H1 (cell line): ENCODE measurements at regions not wholly inside any gene's neighbourhood (a gene's known extent, or its start where the extent isn't known, plus 50 kb on each side); places are given as distances from the start of the nearest gene placed in this dataset.

Experiments used
- CTCF ChIA-PET: fragments of 300-600 bp; sonication (Branson Sonifier 250); formaldehyde crosslinking; loops from one replicate; lab custom pipeline; 2021; ENCODE audit not compliant: partially characterized antibody; lab: Charles Lee
- POLR2A ChIA-PET: fragments of 300-600 bp; sonication (Branson Sonifier 250); formaldehyde crosslinking; loops from one replicate; lab custom pipeline; 2021; ENCODE audit warnings: inconsistent platforms; ENCODE audit not compliant: partially characterized antibody; lab: Charles Lee
- DNase-seq, 2 experiments: peaks; one replicate each; pipeline versions ENCODE4 v3.0.0 to v3.0.0-alpha.2; 2010 to 2022; ENCODE audit warnings: low spot score in 2 of 2, low read depth in 1 of 2, mixed read lengths in 1 of 2
- FAIRE-seq: peaks from 2 replicates; lab custom pipeline; 2011; peaks lifted over from hg19 to GRCh38; lab: Jason Lieb, UNC
- H2AFZ ChIP-seq: 2 replicates; pipeline ENCODE4 v1.8.1; 2012; ENCODE audit warnings: low read length, inconsistent platforms
- H2AK5ac ChIP-seq: 2 replicates; pipeline ENCODE4 v1.6.1; 2013; ENCODE audit warnings: low read depth, low read length
- H2BK120ac ChIP-seq: replicated peaks from 2 replicates; pipeline ENCODE3; 2013; ENCODE audit warnings: low read depth, low read length, inconsistent platforms
- H2BK12ac ChIP-seq: 2 replicates; pipeline ENCODE4 v1.6.1; 2013; ENCODE audit warnings: low read depth, low read length
- H2BK15ac ChIP-seq: 2 replicates; pipeline ENCODE4 v1.6.1; 2013; ENCODE audit warnings: low read length
- H2BK20ac ChIP-seq: 2 replicates; pipeline ENCODE4 v1.6.1; 2013; ENCODE audit warnings: low read length
- H2BK5ac ChIP-seq: 2 replicates; pipeline ENCODE4 v1.6.1; 2013; ENCODE audit warnings: low read depth, low read length
- H3K14ac ChIP-seq: 2 replicates; pipeline ENCODE4 v1.6.1; 2013; ENCODE audit warnings: inconsistent platforms; ENCODE audit not compliant: insufficient read length
- H3K18ac ChIP-seq: 2 replicates; pipeline ENCODE4 v1.6.1; 2013; ENCODE audit warnings: low read length; ENCODE audit errors: extremely low read depth
- H3K23ac ChIP-seq: 2 replicates; pipeline ENCODE4 v1.6.1; 2013; ENCODE audit warnings: inconsistent platforms; ENCODE audit not compliant: insufficient read length
- H3K23me2 ChIP-seq: 2 replicates; pipeline ENCODE4 v1.6.1; 2013; ENCODE audit warnings: low read depth, low read length
- H3K27ac ChIP-seq: 2 replicates; pipeline ENCODE4 v1.6.1; 2011; ENCODE audit warnings: low read depth, low read length, inconsistent platforms
- H3K27me3 ChIP-seq, 4 experiments: replicated peaks in 1 of 4; 1 replicate in 1 of 4; 2 replicates in 3 of 4; pipeline versions ENCODE4 v1.6.1 to v1.8.1; 2011 to 2013; ENCODE audit warnings: low read length in 3 of 4, mild to moderate bottlenecking in 3 of 4, inconsistent platforms in 2 of 4, mixed read lengths in 2 of 4, moderate library complexity in 1 of 4; ENCODE audit not compliant: control insufficient read depth in 3 of 4, insufficient read depth in 3 of 4; ENCODE audit errors: extremely low read depth in 1 of 4
- H3K36me3 ChIP-seq, 4 experiments: 2 replicates each; pipeline versions ENCODE4 v1.6.1 to v1.8.1; 2011 to 2013; ENCODE audit warnings: mild to moderate bottlenecking in 4 of 4, low read length in 3 of 4, moderate library complexity in 2 of 4, control low read depth in 1 of 4, inconsistent platforms in 1 of 4; ENCODE audit not compliant: insufficient read depth in 4 of 4, control insufficient read depth in 2 of 4
- H3K4ac ChIP-seq: replicated peaks from 2 replicates; pipeline ENCODE3; 2013; ENCODE audit warnings: low read length, low read depth, mixed read lengths, inconsistent platforms; ENCODE audit not compliant: insufficient read length
- H3K4me1 ChIP-seq, 4 experiments: replicated peaks in 1 of 4; 1 replicate in 1 of 4; 2 replicates in 3 of 4; pipeline versions ENCODE4 v1.6.1 to v1.8.1; 2011 to 2013; ENCODE audit warnings: low read length in 3 of 4, inconsistent platforms in 2 of 4, mixed read lengths in 1 of 4; ENCODE audit not compliant: insufficient read depth in 4 of 4, control insufficient read depth in 3 of 4
- H3K4me2 ChIP-seq, 2 experiments: 2 replicates each; pipeline versions ENCODE4 v1.6.1 to v1.8.1; 2011 to 2013; ENCODE audit warnings: low read depth in 2 of 2, low read length in 2 of 2, control low read depth in 1 of 2, inconsistent platforms in 1 of 2, mild to moderate bottlenecking in 1 of 2; ENCODE audit not compliant: insufficient read depth in 1 of 2
- H3K4me3 ChIP-seq, 4 experiments: fragments of 200-600, 300-600 bp in 1 of 4; sonication (generic), shearing (Covaris generic), sonication (Bioruptor Twin) in 1 of 4; 2 replicates each; pipeline versions ENCODE4 v1.5.1 to v1.8.1; 2011 to 2016; ENCODE audit warnings: low read length in 4 of 4, low read depth in 3 of 4, control low read depth in 2 of 4, inconsistent platforms in 2 of 4, mild to moderate bottlenecking in 2 of 4, mixed read lengths in 1 of 4, moderate library complexity in 1 of 4; ENCODE audit not compliant: insufficient read depth in 2 of 4; ENCODE audit errors: extremely low read depth in 1 of 4
- H3K56ac ChIP-seq: replicated peaks from 2 replicates; pipeline ENCODE3; 2013; ENCODE audit warnings: low read depth, mild to moderate bottlenecking, mixed read lengths, low read length, inconsistent platforms; ENCODE audit not compliant: insufficient read length
- H3K79me1 ChIP-seq: 2 replicates; pipeline ENCODE4 v1.6.1; 2013; ENCODE audit warnings: low read depth, low read length, control low read depth
- H3K79me2 ChIP-seq, 2 experiments: 2 replicates each; pipeline versions ENCODE4 v1.6.1 to v1.8.1; 2012 to 2013; ENCODE audit warnings: low read length in 2 of 2, mild to moderate bottlenecking in 2 of 2, inconsistent platforms in 1 of 2; ENCODE audit not compliant: insufficient read depth in 2 of 2, control insufficient read depth in 1 of 2
- H3K9ac ChIP-seq, 4 experiments: replicated peaks in 1 of 4; 1 replicate in 1 of 4; 2 replicates in 3 of 4; pipeline versions ENCODE4 v1.6.1 to v1.8.1; 2011 to 2013; ENCODE audit warnings: low read depth in 3 of 4, low read length in 3 of 4, control low read depth in 2 of 4, mild to moderate bottlenecking in 2 of 4, moderate library complexity in 2 of 4, inconsistent platforms in 1 of 4; ENCODE audit errors: extremely low read depth in 1 of 4
- H3K9me3 ChIP-seq, 2 experiments: 2 replicates each; pipeline versions ENCODE4 v1.6.1 to v1.8.1; 2012 to 2013; ENCODE audit warnings: mild to moderate bottlenecking in 2 of 2, moderate library complexity in 2 of 2, control low read depth in 1 of 2, inconsistent platforms in 1 of 2, low read depth in 1 of 2, low read length in 1 of 2, mixed read lengths in 1 of 2; ENCODE audit not compliant: insufficient read depth in 2 of 2
- H4K20me1 ChIP-seq, 2 experiments: replicated peaks in 1 of 2; 2 replicates each; pipeline versions ENCODE3 to v1.8.1; 2011 to 2013; ENCODE audit warnings: inconsistent platforms in 2 of 2, low read length in 2 of 2, mild to moderate bottlenecking in 1 of 2; ENCODE audit not compliant: insufficient read depth in 2 of 2, control insufficient read depth in 1 of 2
- H4K5ac ChIP-seq: 2 replicates; pipeline ENCODE4 v1.6.1; 2013; ENCODE audit warnings: low read length, low read depth, mixed read lengths, inconsistent platforms; ENCODE audit not compliant: insufficient read length
- H4K8ac ChIP-seq: 2 replicates; pipeline ENCODE4 v1.8.0; 2013; ENCODE audit warnings: mild to moderate bottlenecking, moderate library complexity, low read length, inconsistent platforms; ENCODE audit not compliant: insufficient read depth; ENCODE audit errors: extremely low read depth
- H4K91ac ChIP-seq: replicated peaks from 2 replicates; pipeline ENCODE3; 2013; ENCODE audit warnings: low read length, mixed read lengths, inconsistent platforms; ENCODE audit not compliant: insufficient read length
- CBX8 ChIP-seq: fragments of 300-800, 300-1000 bp; sonication (generic); IDR thresholded peaks from 2 replicates; pipeline ENCODE4 v1.7.1; 2016; ENCODE audit warnings: low read depth, low read length, borderline replicate concordance
- FOSL1 ChIP-seq: IDR thresholded peaks from 2 replicates; pipeline ENCODE4 v1.6.1; 2011; ENCODE audit warnings: mild to moderate bottlenecking, low read depth, low read length, moderate library complexity; ENCODE audit not compliant: insufficient read depth
- POLR2A ChIP-seq, 2 experiments: IDR thresholded peaks; 1 replicate in 1 of 2; 2 replicates in 1 of 2; pipeline ENCODE4 v1.6.1; 2011; ENCODE audit warnings: low read depth in 2 of 2, low read length in 2 of 2, mild to moderate bottlenecking in 2 of 2; ENCODE audit errors: control extremely low read depth in 1 of 2
- WGBS, 2 experiments: shearing (Covaris generic) in 1 of 2; methylation state at CpG; one replicate each; pipeline versions ENCODE4 v1.1.6 to v1.1.7; 2013 to 2015; ENCODE audit warnings: low lambda C conversion rate in 2 of 2, mixed read lengths in 2 of 2, inconsistent platforms in 1 of 2, low coverage in 1 of 2, missing lambda C conversion rate in 1 of 2; ENCODE audit not compliant: insufficient replicate concordance in 2 of 2, insufficient coverage in 1 of 2, insufficient read length in 1 of 2; ENCODE audit errors: extremely low coverage in 1 of 2, missing lambda C conversion rate in 1 of 2; 5-methylcytosine and 5-hydroxymethylcytosine counted together

GRCh38 chr12:13707829-13708228, 273.6 kb downstream of the GRIN2B start:
- CTCF ChIA-PET, result interaction anchor here (0.6 kb wide), 1 partner anchor 925 kb away, joined by 3 read pairs; no protein-coding TSS in a partner anchor
- Histone ChIP-seq H3K79me2 (no peaks in the 10 kb centered on the region), H2AK5ac (no peak overlapping the region), H4K8ac (no peak overlapping the region), H4K91ac (no peak overlapping the region), H3K4ac (no peak overlapping the region), H3K18ac (no peak overlapping the region), H3K27ac (no peak overlapping the region), H3K56ac (no peak overlapping the region), H3K4me3 (no peak overlapping the region), H2BK15ac (no peak overlapping the region), H3K23ac (no peak overlapping the region), H3K9me3 (no peaks in the 10 kb centered on the region), H3K9ac (no peak overlapping the region), H3K36me3 (no peaks in the 10 kb centered on the region), H4K5ac (no peak overlapping the region), H3K23me2 (no peaks in the 10 kb centered on the region), H2BK5ac (no peak overlapping the region), H3K14ac (no peak overlapping the region), H4K20me1 (no peaks in the 10 kb centered on the region), H3K79me1 (no peaks in the 10 kb centered on the region), H3K4me1 (no peaks in the 10 kb centered on the region), H2AFZ (no peak overlapping the region), H2BK20ac (no peak overlapping the region), H3K27me3 (no peaks in the 10 kb centered on the region), H3K4me2 (no peak overlapping the region), H2BK12ac (no peak overlapping the region), H2BK120ac (no peak overlapping the region)
- 89% methylated on average over 1 of the region's 1 CpG; no CpG with 5 or more reads in 1 of the 2 experiments for WGBS, 2 experiments
- DNase-seq, result no peak
- POLR2A ChIA-PET, result no interaction called here
- no peak for FAIRE-seq
- TF ChIP-seq CBX8, result no peak
- no peak for TF ChIP-seq FOSL1
- TF ChIP-seq POLR2A (IDR thresholded peaks at IDR 0.05; ENCODE audit: control extremely low read depth in 1 of 2, low read depth in 2 of 2, low read length in 2 of 2), result no peak
